ENCODE measurements at regions not wholly inside any gene's neighbourhood (a gene's known extent, or its start where the extent isn't known, plus 50 kb on each side); places are given as distances from the start of the nearest gene placed in this dataset.

DNA sequence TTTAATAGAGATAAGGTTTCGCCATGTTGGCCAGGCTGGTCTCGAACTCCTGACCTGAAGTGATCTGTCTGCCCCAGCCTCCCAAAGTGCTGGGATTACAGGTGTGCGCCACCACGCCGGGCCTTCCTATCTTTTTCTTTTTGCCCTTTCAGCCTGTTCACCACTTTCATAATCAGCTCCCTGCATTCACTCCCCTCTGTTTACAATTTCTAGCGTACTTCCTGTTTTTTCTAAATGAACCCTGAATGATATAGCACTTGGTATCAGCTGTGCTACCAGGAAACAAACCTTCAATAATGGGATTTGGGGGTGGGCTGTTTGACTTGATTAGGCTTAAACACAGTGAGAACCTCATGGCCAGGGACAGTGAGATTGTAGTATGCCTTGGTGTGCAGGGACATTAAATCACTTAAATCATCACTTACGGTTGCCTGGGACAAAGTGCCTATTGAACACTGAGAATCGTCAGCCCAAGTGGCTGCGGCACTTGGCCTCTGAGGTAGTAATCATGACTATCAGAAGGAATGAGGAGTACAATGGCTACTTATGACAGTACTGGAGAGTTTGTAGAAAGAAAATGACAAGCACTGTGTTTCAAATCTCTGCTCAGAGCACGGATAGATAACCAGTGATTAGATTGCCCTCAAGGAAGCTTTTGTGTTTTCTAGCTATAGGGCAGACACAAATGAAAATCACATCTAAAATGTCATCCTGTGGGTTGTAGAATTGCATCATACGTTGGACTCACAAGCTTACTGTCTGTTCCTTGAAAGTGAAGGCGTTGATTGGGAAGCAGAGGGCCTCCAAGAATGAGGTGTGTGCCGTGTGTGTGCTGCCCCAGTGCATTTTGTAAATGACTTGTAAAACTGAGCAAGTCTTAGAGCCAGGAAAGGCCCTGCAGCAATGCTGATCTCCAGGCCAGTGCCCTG, 661.8 kb downstream of the MATN1 start:
- no peaks in the 10 kb centered on the region for H3K9me3 ChIP-seq (ENCODE audit: control insufficient read depth, low read length)
- no peak overlapping the region for H3K27ac ChIP-seq (ENCODE audit: insufficient read depth, low read length, poor library complexity, severe bottlenecking)
- H3K4me1 ChIP-seq (ENCODE audit: control insufficient read depth, insufficient read depth, low read length, poor library complexity, severe bottlenecking), result no peaks in the 10 kb centered on the region
- no peak for DNase-seq
- H3K4me3 ChIP-seq (ENCODE audit: insufficient read depth, low read depth, low read length, poor library complexity, severe bottlenecking), result no peak overlapping the region
- no peaks in the 10 kb centered on the region for H3K36me3 ChIP-seq (ENCODE audit: control insufficient read depth, insufficient read depth, low read length)
- H3K27me3 ChIP-seq (replicated peaks; ENCODE audit: control insufficient read depth, insufficient read depth, low read length, poor library complexity, severe bottlenecking), result no peaks in the 10 kb centered on the region

DNA sequence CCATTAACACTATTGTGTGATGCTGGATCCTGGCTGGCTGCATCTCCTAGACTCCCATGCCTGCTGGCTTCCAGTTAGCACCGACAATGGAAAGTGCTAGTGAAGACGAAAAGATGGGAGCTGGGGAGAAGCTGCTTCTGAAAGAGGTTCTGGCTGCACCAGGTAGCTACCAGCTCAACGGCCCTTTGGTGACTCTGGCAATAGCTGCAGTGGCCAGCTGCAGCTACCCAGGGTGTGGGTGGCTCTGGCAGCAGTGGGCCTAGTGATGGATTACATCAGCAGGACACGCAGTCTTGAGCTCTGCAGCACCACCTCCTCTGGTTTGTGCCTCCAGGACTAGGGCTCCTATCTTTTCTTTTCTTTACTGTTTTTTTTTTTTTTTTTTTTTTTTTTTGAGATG, 662.6 kb downstream of the MATN1 start:
- Histone ChIP-seq H3K4me3 (ENCODE audit: insufficient read depth, low read depth, low read length, poor library complexity, severe bottlenecking) (no peak overlapping the region), H3K9me3 (ENCODE audit: control insufficient read depth, low read length) (no peaks in the 10 kb centered on the region), H3K27ac (ENCODE audit: insufficient read depth, low read length, poor library complexity, severe bottlenecking) (no peak overlapping the region), H3K4me1 (ENCODE audit: control insufficient read depth, insufficient read depth, low read length, poor library complexity, severe bottlenecking) (no peaks in the 10 kb centered on the region), H3K27me3 (replicated peaks; ENCODE audit: control insufficient read depth, insufficient read depth, low read length, poor library complexity, severe bottlenecking) (no peaks in the 10 kb centered on the region), H3K36me3 (ENCODE audit: control insufficient read depth, insufficient read depth, low read length) (no peaks in the 10 kb centered on the region)
- no peak for DNase-seq

DNA sequence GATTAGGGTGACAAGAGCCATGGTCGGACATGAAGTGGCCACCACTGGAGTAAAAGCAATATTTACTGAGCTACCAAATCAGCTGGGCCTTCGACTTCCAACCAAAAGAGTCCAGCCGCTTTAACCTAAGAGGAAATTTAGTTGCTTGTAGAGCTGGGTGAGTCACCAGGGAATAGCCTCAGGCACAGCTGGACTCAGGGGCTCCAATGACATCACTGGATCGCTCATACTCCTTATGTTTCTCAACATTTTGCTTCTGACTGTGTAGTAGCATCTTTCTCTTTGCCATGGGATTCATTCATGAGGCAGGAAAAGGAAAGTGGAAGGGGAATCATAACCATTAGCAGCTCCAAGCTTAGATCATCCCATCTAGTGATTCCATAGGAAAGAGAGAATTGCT, 664.4 kb downstream of the MATN1 start:
- Histone ChIP-seq H3K27me3 (replicated peaks; ENCODE audit: control insufficient read depth, insufficient read depth, low read length, poor library complexity, severe bottlenecking) (no peaks in the 10 kb centered on the region), H3K9me3 (ENCODE audit: control insufficient read depth, low read length) (no peaks in the 10 kb centered on the region), H3K4me3 (ENCODE audit: insufficient read depth, low read depth, low read length, poor library complexity, severe bottlenecking) (no peak overlapping the region), H3K36me3 (ENCODE audit: control insufficient read depth, insufficient read depth, low read length) (no peaks in the 10 kb centered on the region), H3K27ac (ENCODE audit: insufficient read depth, low read length, poor library complexity, severe bottlenecking) (no peak overlapping the region), H3K4me1 (ENCODE audit: control insufficient read depth, insufficient read depth, low read length, poor library complexity, severe bottlenecking) (no peaks in the 10 kb centered on the region)
- DNase-seq, result no peak

GRCh38 chr1:30054126-30054525, 669.3 kb downstream of the MATN1 start:
- no peak overlapping the region for H3K27ac ChIP-seq (ENCODE audit: insufficient read depth, low read length, poor library complexity, severe bottlenecking)
- H3K4me1 ChIP-seq (ENCODE audit: control insufficient read depth, insufficient read depth, low read length, poor library complexity, severe bottlenecking), result no peaks in the 10 kb centered on the region
- no peak for DNase-seq
- no peaks in the 10 kb centered on the region for H3K36me3 ChIP-seq (ENCODE audit: control insufficient read depth, insufficient read depth, low read length)
- H3K27me3 ChIP-seq (replicated peaks; ENCODE audit: control insufficient read depth, insufficient read depth, low read length, poor library complexity, severe bottlenecking), result no peaks in the 10 kb centered on the region
- H3K9me3 ChIP-seq (ENCODE audit: control insufficient read depth, low read length), result no peaks in the 10 kb centered on the region
- no peak overlapping the region for H3K4me3 ChIP-seq (ENCODE audit: insufficient read depth, low read depth, low read length, poor library complexity, severe bottlenecking)

GRCh38 chr1:30052178-30052577, 671.2 kb downstream of the MATN1 start:
- H3K4me3 ChIP-seq (ENCODE audit: insufficient read depth, low read depth, low read length, poor library complexity, severe bottlenecking), result no peak overlapping the region
- no peaks in the 10 kb centered on the region for H3K27me3 ChIP-seq (replicated peaks; ENCODE audit: control insufficient read depth, insufficient read depth, low read length, poor library complexity, severe bottlenecking)
- no peak overlapping the region for H3K27ac ChIP-seq (ENCODE audit: insufficient read depth, low read length, poor library complexity, severe bottlenecking)
- H3K9me3 ChIP-seq (ENCODE audit: control insufficient read depth, low read length), result no peaks in the 10 kb centered on the region
- no peaks in the 10 kb centered on the region for H3K4me1 ChIP-seq (ENCODE audit: control insufficient read depth, insufficient read depth, low read length, poor library complexity, severe bottlenecking)
- no peak for DNase-seq
- no peaks in the 10 kb centered on the region for H3K36me3 ChIP-seq (ENCODE audit: control insufficient read depth, insufficient read depth, low read length)

DNA sequence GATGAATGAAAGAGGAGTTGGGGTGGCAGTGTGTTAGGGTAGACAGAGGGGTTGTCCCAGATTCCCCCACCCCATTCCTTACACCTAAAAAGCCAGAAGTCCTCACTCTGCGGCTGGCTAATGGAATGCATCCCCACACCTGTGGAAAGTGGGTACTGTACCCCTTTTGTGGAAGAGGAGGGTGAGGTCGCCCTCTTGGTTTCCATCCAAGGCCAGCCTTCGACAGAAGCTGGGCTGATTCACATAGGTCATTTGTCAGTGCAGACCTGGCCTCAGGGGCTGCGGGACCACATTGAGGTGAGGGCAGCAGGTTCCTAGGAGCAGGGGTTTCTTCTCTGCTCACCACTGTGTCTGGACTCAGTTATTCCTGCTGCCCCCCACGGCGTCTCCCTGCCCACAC, 671.6 kb downstream of the MATN1 start:
- Histone ChIP-seq H3K4me3 (ENCODE audit: insufficient read depth, low read depth, low read length, poor library complexity, severe bottlenecking) (no peak overlapping the region), H3K27me3 (replicated peaks; ENCODE audit: control insufficient read depth, insufficient read depth, low read length, poor library complexity, severe bottlenecking) (no peaks in the 10 kb centered on the region), H3K36me3 (ENCODE audit: control insufficient read depth, insufficient read depth, low read length) (no peaks in the 10 kb centered on the region), H3K27ac (ENCODE audit: insufficient read depth, low read length, poor library complexity, severe bottlenecking) (no peak overlapping the region), H3K4me1 (ENCODE audit: control insufficient read depth, insufficient read depth, low read length, poor library complexity, severe bottlenecking) (no peaks in the 10 kb centered on the region), H3K9me3 (ENCODE audit: control insufficient read depth, low read length) (no peaks in the 10 kb centered on the region)
- DNase-seq, result no peak

DNA sequence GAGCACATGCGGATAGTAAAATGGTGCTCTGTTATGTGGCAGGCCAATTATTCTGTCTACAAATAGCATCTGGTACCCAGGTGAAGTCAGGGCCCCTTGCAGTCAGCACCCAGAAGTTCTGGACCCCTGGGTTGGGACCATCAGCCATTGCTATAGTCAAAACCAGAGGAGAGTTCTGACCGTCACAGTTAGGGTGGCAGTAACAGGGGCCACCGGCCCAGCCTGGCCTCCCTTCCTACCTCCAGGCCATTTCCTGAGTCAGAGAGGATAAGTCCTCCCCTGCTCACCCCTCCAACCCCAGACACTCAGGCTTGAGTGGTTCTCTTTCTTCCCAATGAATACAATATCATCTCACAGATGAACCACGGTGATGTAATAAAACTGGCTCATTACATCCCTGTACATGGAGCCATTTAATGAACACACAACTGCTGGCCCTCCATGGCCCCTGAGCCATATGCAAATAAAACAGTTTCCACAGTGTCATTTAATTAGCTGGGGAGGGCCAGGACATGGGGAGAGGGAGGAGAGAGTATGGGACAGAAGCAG, 673.6 kb downstream of the MATN1 start:
- no peaks in the 10 kb centered on the region for H3K4me1 ChIP-seq (ENCODE audit: control insufficient read depth, insufficient read depth, low read length, poor library complexity, severe bottlenecking)
- no peak overlapping the region for H3K4me3 ChIP-seq (ENCODE audit: insufficient read depth, low read depth, low read length, poor library complexity, severe bottlenecking)
- H3K36me3 ChIP-seq (ENCODE audit: control insufficient read depth, insufficient read depth, low read length), result no peaks in the 10 kb centered on the region
- H3K27ac ChIP-seq (ENCODE audit: insufficient read depth, low read length, poor library complexity, severe bottlenecking), result no peak overlapping the region
- DNase-seq, result no peak
- H3K27me3 ChIP-seq (replicated peaks; ENCODE audit: control insufficient read depth, insufficient read depth, low read length, poor library complexity, severe bottlenecking), result no peaks in the 10 kb centered on the region
- H3K9me3 ChIP-seq (ENCODE audit: control insufficient read depth, low read length), result no peaks in the 10 kb centered on the region

DNA sequence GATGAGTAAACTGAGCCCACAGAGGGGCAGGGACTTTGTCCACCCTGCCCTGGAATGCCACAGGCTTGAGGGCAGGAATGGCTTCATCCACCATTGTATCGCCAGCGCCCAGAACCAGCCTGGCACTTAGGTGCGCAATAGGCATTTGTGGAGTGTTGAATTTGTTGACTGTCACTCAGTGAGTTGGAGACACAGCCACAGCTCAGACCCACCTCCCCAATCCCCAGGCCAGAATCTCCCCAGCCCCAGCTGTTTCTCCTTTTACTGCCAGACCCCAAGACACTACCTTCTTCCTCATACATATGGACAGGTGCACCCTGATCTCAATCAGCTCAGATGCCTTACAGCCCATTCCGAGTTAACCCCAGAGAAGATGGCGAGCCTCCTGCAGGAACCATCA, 674.5 kb downstream of the MATN1 start:
- H3K27me3 ChIP-seq (replicated peaks; ENCODE audit: control insufficient read depth, insufficient read depth, low read length, poor library complexity, severe bottlenecking), result no peaks in the 10 kb centered on the region
- DNase-seq, result no peak
- no peaks in the 10 kb centered on the region for H3K36me3 ChIP-seq (ENCODE audit: control insufficient read depth, insufficient read depth, low read length)
- H3K9me3 ChIP-seq (ENCODE audit: control insufficient read depth, low read length), result no peaks in the 10 kb centered on the region
- H3K4me3 ChIP-seq (ENCODE audit: insufficient read depth, low read depth, low read length, poor library complexity, severe bottlenecking), result no peak overlapping the region
- no peak overlapping the region for H3K27ac ChIP-seq (ENCODE audit: insufficient read depth, low read length, poor library complexity, severe bottlenecking)
- H3K4me1 ChIP-seq (ENCODE audit: control insufficient read depth, insufficient read depth, low read length, poor library complexity, severe bottlenecking), result no peaks in the 10 kb centered on the region

DNA sequence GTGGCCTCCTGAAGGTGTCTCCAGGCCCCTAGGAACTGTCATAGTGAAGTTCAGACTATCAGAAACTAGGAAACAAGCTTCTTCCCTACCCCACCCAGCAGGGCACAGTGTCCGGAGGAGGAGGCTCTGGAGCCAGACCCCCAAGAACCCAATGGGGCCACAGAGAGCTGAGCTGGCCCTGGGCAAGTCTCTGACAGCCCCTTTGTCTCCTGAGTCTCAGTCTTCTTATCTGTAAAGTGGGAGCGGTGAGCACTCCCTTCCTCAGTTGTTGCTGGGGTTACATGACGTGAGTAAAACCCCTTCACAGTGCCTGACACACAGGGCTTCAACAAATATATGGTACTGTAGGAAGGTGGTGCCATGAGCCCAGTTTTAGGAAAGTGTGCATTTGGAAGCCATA, 675.8 kb downstream of the MATN1 start:
- Histone ChIP-seq H3K9me3 (ENCODE audit: control insufficient read depth, low read length) (no peaks in the 10 kb centered on the region), H3K27me3 (replicated peaks; ENCODE audit: control insufficient read depth, insufficient read depth, low read length, poor library complexity, severe bottlenecking) (no peaks in the 10 kb centered on the region), H3K4me3 (ENCODE audit: insufficient read depth, low read depth, low read length, poor library complexity, severe bottlenecking) (no peak overlapping the region), H3K36me3 (ENCODE audit: control insufficient read depth, insufficient read depth, low read length) (no peaks in the 10 kb centered on the region), H3K4me1 (ENCODE audit: control insufficient read depth, insufficient read depth, low read length, poor library complexity, severe bottlenecking) (no peaks in the 10 kb centered on the region), H3K27ac (ENCODE audit: insufficient read depth, low read length, poor library complexity, severe bottlenecking) (no peak overlapping the region)
- DNase-seq, result no peak

DNA sequence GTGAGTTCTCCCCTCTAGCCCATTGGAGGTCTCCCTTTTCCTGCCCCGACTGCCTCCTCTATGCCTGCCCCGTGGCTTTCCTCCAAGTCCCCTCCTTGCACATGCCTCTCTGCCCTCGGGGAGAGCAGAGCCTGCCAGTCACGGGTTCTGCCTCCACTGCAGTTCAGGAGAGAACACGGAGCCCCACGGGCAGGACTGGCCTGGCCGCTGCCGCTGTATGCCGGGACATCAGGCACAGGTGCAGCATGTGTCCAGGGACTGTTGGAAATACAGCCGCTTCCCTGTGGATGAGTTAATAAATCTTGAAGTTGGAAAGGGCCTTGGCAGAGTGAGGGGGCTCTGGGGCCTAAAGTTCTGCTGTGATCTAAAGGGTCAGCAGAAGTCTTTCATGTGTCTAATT, 676.6 kb downstream of the MATN1 start:
- Histone ChIP-seq H3K4me3 (ENCODE audit: insufficient read depth, low read depth, low read length, poor library complexity, severe bottlenecking) (no peak overlapping the region), H3K27ac (ENCODE audit: insufficient read depth, low read length, poor library complexity, severe bottlenecking) (no peak overlapping the region), H3K9me3 (ENCODE audit: control insufficient read depth, low read length) (no peaks in the 10 kb centered on the region), H3K4me1 (ENCODE audit: control insufficient read depth, insufficient read depth, low read length, poor library complexity, severe bottlenecking) (no peaks in the 10 kb centered on the region), H3K27me3 (replicated peaks; ENCODE audit: control insufficient read depth, insufficient read depth, low read length, poor library complexity, severe bottlenecking) (no peaks in the 10 kb centered on the region), H3K36me3 (ENCODE audit: control insufficient read depth, insufficient read depth, low read length) (no peaks in the 10 kb centered on the region)
- DNase-seq, result no peak
